ENCODE measurements at regions not wholly inside any gene's neighbourhood (a gene's known extent, or its start where the extent isn't known, plus 50 kb on each side); places are given as distances from the start of the nearest gene placed in this dataset.

GRCh38 chr16:9682320-9682719, 499.9 kb downstream of the GRIN2A start:
- no peak for TF ChIP-seq CTCF (IDR thresholded peaks at IDR 0.05)
- H3K4me1 ChIP-seq (ENCODE audit: low read depth): no peaks in the 10 kb centered on the region
- no peak for DNase-seq

GRCh38 chr16:9683677-9684076, 498.6 kb downstream of the GRIN2A start:
- intact Hi-C loops (cut with DNase I, micrococcal nuclease): no loop called here
- Histone ChIP-seq H3K4me1 (ENCODE audit: low read depth) (no peaks in the 10 kb centered on the region), H3K4me3 (no peak overlapping the region), H3K36me3 (ENCODE audit: low read depth) (no peaks in the 10 kb centered on the region), H3K9me3 (peaks cover 7% of the 10 kb centered on the region)
- no peak for DNase-seq
- no peak for ATAC-seq
- no peak for TF ChIP-seq CTCF (IDR thresholded peaks at IDR 0.05)

More at GRCh38 chr16:9682320-9682719, 499.9 kb downstream of the GRIN2A start:
- Histone ChIP-seq H3K9me3 (peaks cover 7% of the 10 kb centered on the region), H3K36me3 (ENCODE audit: low read depth) (no peaks in the 10 kb centered on the region), H3K4me3 (no peak overlapping the region)
- intact Hi-C loops (cut with DNase I, micrococcal nuclease): no loop called here
- no peak for ATAC-seq

- Histone ChIP-seq H3K9me3 (peaks cover 7% of the 10 kb centered on the region), H3K36me3 (ENCODE audit: low read depth) (no peaks in the 10 kb centered on the region), H3K4me3 (no peak overlapping the region), H3K4me1 (ENCODE audit: low read depth) (no peaks in the 10 kb centered on the region)
- TF ChIP-seq CTCF (IDR thresholded peaks at IDR 0.05): no peak
- ATAC-seq: no peak
- no peak for DNase-seq
- intact Hi-C loops (cut with DNase I, micrococcal nuclease): no loop called here
Measured at GRCh38 chr16:9687737-9688319, 494.4 kb downstream of the GRIN2A start.

GRCh38 chr16:9689597-9689996, 492.6 kb downstream of the GRIN2A start:
- Histone ChIP-seq H3K4me3 (no peak overlapping the region), H3K4me1 (ENCODE audit: low read depth) (no peaks in the 10 kb centered on the region), H3K36me3 (ENCODE audit: low read depth) (no peaks in the 10 kb centered on the region), H3K9me3 (no peaks in the 10 kb centered on the region)
- intact Hi-C loops (cut with DNase I, micrococcal nuclease): no loop called here
- DNase-seq: no peak
- ATAC-seq: no peak
- no peak for TF ChIP-seq CTCF (IDR thresholded peaks at IDR 0.05)

- no peak overlapping the region for H3K4me3 ChIP-seq
- no peak for TF ChIP-seq CTCF (IDR thresholded peaks at IDR 0.05)
- no peaks in the 10 kb centered on the region for H3K9me3 ChIP-seq
- no peak for ATAC-seq
- intact Hi-C loops (cut with DNase I, micrococcal nuclease): no loop called here
- H3K4me1 ChIP-seq (ENCODE audit: low read depth): no peaks in the 10 kb centered on the region
- H3K36me3 ChIP-seq (ENCODE audit: low read depth): no peaks in the 10 kb centered on the region
- no peak for DNase-seq
Measured at GRCh38 chr16:9695152-9695551, 487.1 kb downstream of the GRIN2A start.

Data from mucosa of descending colon (tissue), 3 donors.